ENCODE measurements at regions not wholly inside any gene's neighbourhood (a gene's known extent, or its start where the extent isn't known, plus 50 kb on each side); places are given as distances from the start of the nearest gene placed in this dataset.
"Not testable (repeated sequence)": the region's sequence is repeated elsewhere in the genome, so short reads cannot be mapped to it uniquely, and the experiment has no call there.

- peak; percentile 17 for DNase-seq
Measured at GRCh38 chr3:10628891-10629670, 123.7 kb upstream of the ATP2B2 start.

GRCh38 chr3:10629671-10630040 lies 124.3 kb upstream of the ATP2B2 start:
- DNase-seq, result no peak

GRCh38 chr3:10631224-10631623 lies 125.8 kb upstream of the ATP2B2 start:
- no peak for DNase-seq

GRCh38 chr3:10632125-10632524 lies 126.7 kb upstream of the ATP2B2 start:
- no peak for DNase-seq

GRCh38 chr3:10632741-10633140 lies 127.4 kb upstream of the ATP2B2 start:
- DNase-seq, result no peak

- no peak for DNase-seq
Measured at GRCh38 chr3:10635446-10636076, 130.2 kb upstream of the ATP2B2 start.

- no peak for DNase-seq
Measured at GRCh38 chr3:10637342-10637741, 132.0 kb upstream of the ATP2B2 start.

- no peak for DNase-seq
Measured at GRCh38 chr3:10638466-10638865, 133.1 kb upstream of the ATP2B2 start.

- DNase-seq, result no peak
Measured at GRCh38 chr3:10641760-10642159, 136.4 kb upstream of the ATP2B2 start.

GRCh38 chr3:10644189-10644588 lies 138.8 kb upstream of the ATP2B2 start:
- no peak for DNase-seq

GRCh38 chr3:10645800-10646199 lies 140.4 kb upstream of the ATP2B2 start:
- no peak for DNase-seq

- DNase-seq, result no peak
Measured at GRCh38 chr3:10646531-10647335, 141.3 kb upstream of the ATP2B2 start.

GRCh38 chr3:10647376-10647775 lies 142.0 kb upstream of the ATP2B2 start:
- no peak for DNase-seq

GRCh38 chr3:10648181-10648580 lies 142.8 kb upstream of the ATP2B2 start:
- no peak for DNase-seq

- not testable (repeated sequence) for DNase-seq
Measured at GRCh38 chr3:10649463-10649862, 144.1 kb upstream of the ATP2B2 start.

- no peak for DNase-seq
Measured at GRCh38 chr3:10651506-10651905, 146.1 kb upstream of the ATP2B2 start.

GRCh38 chr3:10653241-10653640 lies 147.9 kb upstream of the ATP2B2 start:
- no peak for DNase-seq

- no peak for DNase-seq
Measured at GRCh38 chr3:10653866-10654611, 148.7 kb upstream of the ATP2B2 start.

- DNase-seq, result no peak
Measured at GRCh38 chr3:10655105-10655504, 149.7 kb upstream of the ATP2B2 start.

GRCh38 chr3:10657339-10657738 lies 152.0 kb upstream of the ATP2B2 start:
- not testable (repeated sequence) for DNase-seq

- no peak for DNase-seq
Measured at GRCh38 chr3:10665592-10665991, 150.4 kb upstream of the SLC6A11 start.

GRCh38 chr3:10666621-10667020 lies 149.4 kb upstream of the SLC6A11 start:
- no peak for DNase-seq

- DNase-seq, result no peak
Measured at GRCh38 chr3:10667269-10667668, 148.8 kb upstream of the SLC6A11 start.

Measured in NCI-H1105 treated with DMSO at 0.1 percent for 48 hours (cell line).